GM10248 (cell line): ENCODE measurements at regions not wholly inside any gene's neighbourhood (a gene's known extent, or its start where the extent isn't known, plus 50 kb on each side); places are given as distances from the start of the nearest gene placed in this dataset.

Experiments
- CTCF ChIA-PET: fragments of 300-600 bp; sonication (Branson Sonifier 250); formaldehyde crosslinking; extraction: SDS; loops from one replicate; lab custom pipeline; 2021; ENCODE audit warnings: antibody characterized with exemption; lab: Yijun Ruan, JAX
- POLR2A ChIA-PET: fragments of 350-650 bp; sonication (Branson Sonifier 250); formaldehyde crosslinking; extraction: SDS; loops from one replicate; lab custom pipeline; 2020; ENCODE audit warnings: antibody characterized with exemption; lab: Yijun Ruan, JAX
- DNase-seq: peaks from one replicate; pipeline ENCODE4 v3.0.0; 2012; ENCODE audit errors: extremely low spot score
- TF ChIP-seq, protein P1 (sequence below): IDR thresholded peaks from 2 replicates; pipeline ENCODE4 v1.5.1; 2012; ENCODE audit warnings: mild to moderate bottlenecking, low read depth; ENCODE audit errors: extremely low read depth, missing control alignments, control extremely low read depth

DNA sequence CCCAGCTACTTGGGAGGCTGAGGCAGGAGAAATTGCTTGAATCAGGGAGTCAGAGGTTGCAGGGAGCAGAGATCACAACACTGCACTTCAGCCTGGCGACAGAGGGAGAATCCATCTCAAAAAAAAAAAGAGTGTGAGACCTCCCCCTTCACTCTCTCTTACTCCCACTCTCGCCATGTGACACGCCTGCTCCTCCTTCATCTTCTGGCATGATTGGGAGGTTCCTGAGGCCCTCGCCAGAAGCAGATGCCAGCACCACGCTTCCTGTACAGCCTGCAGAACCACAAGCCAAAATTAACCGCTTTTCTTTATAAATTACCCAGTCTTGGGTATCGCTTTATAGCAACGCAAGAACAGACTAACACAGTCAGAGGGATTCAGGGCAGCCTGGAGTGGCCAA lies 66.3 kb upstream of the CREB1 start:
- ChIA-PET POLR2A (no interaction called here), CTCF (interaction anchor here (1.2 kb wide), 1 partner anchor 13 kb away, joined by 3 read pairs; no protein-coding TSS in a partner anchor)
- DNase-seq = no peak
- TF ChIP-seq, protein P1, sequence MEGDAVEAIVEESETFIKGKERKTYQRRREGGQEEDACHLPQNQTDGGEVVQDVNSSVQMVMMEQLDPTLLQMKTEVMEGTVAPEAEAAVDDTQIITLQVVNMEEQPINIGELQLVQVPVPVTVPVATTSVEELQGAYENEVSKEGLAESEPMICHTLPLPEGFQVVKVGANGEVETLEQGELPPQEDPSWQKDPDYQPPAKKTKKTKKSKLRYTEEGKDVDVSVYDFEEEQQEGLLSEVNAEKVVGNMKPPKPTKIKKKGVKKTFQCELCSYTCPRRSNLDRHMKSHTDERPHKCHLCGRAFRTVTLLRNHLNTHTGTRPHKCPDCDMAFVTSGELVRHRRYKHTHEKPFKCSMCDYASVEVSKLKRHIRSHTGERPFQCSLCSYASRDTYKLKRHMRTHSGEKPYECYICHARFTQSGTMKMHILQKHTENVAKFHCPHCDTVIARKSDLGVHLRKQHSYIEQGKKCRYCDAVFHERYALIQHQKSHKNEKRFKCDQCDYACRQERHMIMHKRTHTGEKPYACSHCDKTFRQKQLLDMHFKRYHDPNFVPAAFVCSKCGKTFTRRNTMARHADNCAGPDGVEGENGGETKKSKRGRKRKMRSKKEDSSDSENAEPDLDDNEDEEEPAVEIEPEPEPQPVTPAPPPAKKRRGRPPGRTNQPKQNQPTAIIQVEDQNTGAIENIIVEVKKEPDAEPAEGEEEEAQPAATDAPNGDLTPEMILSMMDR = no peak

DNA sequence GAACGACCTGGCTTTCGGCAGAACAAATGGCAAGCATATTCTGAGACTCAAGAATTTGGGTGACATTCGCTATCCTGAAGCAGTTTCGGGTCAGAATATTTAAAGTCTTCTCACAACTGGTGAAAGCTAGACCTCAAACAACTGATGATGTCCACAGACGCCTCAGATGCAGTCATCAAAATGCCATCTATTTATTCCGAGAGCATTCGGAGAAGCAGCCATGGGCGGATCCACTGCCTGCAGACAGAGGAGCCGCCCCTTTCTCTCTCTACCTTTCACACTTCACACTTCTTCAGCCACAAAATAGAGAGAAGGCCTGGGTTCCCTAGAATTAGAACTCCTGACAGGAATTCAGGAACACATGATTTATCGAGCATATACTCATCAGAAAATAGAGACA lies 65.8 kb upstream of the CREB1 start:
- ChIA-PET POLR2A (no interaction called here), CTCF (interaction anchor here (0.8 to 1.2 kb wide), 2 partner anchors 9 to 13 kb away, joined by 3 read pairs; no protein-coding TSS in a partner anchor)
- TF ChIP-seq, protein P1 = no peak
- DNase-seq = no peak

DNA sequence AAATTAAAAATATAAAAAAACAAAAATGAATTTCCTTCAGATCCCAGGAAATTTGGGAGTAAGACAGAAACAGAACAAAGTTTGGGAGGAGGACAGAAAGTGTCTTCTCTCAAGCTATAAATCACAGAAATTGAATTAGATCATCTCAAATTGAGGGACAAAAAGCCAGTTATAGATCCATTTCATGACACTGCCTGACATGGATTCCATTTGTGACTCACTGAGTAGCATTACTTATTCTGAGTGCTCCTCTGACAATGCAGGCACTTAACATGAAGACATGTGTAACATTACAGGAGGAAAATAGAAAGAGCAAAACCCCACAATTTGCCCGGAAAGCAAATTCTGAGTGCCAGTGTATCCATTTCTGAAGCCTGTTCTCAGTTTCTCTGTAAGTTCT lies 63.9 kb upstream of the CREB1 start:
- TF ChIP-seq, protein P1 = no peak
- CTCF ChIA-PET = interaction anchor here (1.1 kb wide), 1 partner anchor 16 kb away, joined by 3 read pairs; no protein-coding TSS in a partner anchor
- POLR2A ChIA-PET = no interaction called here
- DNase-seq = no peak

DNA sequence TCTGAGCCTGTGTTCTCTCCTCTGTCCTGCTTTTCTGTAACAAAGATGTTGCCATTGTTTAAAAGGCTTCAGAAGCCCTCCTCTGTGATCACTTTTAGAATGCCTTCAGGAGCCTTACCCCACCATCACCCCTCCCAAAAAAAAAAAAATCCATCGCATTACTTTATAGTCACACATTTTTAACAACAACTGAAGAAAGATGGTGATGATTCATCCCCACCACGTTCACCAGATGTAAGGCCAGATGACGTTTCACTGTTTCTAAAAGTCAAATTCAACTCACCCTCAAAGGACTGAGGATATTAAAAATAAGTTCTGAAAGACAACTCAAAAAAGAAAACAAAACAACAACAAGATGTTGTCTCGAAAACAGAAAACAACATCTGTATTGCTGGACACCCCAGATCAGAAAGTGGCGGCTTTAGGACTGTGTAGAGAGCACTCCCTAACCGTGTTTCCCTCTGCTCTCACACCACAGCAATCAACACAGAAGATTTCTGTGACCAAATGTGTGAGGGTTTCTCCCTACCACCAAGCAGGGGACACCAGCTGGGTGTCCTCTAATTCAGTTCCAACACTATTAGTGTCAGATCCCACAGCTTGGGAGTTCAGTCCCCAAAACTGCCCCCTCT lies 61.9 kb upstream of the CREB1 start:
- POLR2A ChIA-PET = no interaction called here
- TF ChIP-seq, protein P1 = no peak
- peak; percentile 23 for DNase-seq
- CTCF ChIA-PET = interaction anchor here (0.8 to 2.7 kb wide), 6 partner anchors 13 to 668 kb away, joined by 3 to 13 read pairs (median 3); partner anchors contain the start of gene KLF7

DNA sequence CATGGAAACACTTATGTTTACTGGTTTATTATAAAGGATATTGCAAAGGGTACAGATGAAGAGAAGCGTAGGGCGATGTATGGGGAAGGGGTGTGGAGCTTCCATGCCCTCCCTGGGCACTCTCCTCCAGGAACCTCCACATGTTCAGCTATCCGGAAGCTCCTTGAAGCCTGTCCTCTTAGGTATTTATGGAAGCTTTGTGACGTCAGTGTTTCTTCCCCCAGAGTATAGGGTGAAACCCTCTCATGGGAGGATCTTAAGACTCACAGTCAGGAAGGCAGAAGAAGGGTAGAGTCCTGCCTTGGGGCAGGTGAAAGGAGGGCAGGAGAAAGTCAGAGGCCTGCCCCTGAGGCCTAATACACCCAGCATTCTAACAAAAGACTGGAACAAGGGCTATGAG lies 61.3 kb upstream of the CREB1 start:
- ChIA-PET POLR2A (no interaction called here), CTCF (interaction anchor here (1.0 to 2.7 kb wide), 5 partner anchors 12 to 668 kb away, joined by 3 to 13 read pairs (median 3); partner anchors contain the start of gene KLF7)
- TF ChIP-seq, protein P1 = no peak
- no peak for DNase-seq

DNA sequence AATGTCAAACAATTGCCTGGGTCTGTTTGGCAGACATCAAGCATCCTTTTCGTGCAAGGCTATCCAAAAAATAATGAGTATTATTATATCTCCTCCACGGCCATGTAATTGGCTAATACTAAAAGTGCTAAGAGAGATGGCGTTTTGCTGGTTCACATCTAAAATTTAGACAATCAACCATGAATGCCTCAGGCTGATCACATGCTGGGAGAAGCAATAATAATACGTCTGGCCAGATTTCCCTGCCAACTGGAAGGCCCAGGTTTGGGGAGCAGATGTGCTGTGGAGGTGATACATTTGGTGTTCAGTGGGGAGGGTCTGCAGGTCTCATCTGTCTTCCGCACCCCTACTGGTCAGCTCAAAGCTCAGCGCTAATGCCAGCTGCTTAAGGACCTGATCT lies 60.3 kb upstream of the CREB1 start:
- no peak for DNase-seq
- ChIA-PET CTCF (interaction anchor here (1.5 to 2.7 kb wide), 2 partner anchors 326 to 669 kb away, joined by 5 to 13 read pairs; no protein-coding TSS in a partner anchor), POLR2A (interaction anchor here (0.6 kb wide), 1 partner anchor 302 kb away, joined by 4 read pairs; no protein-coding TSS in a partner anchor)
- TF ChIP-seq, protein P1 = no peak
